CD4-positive, alpha-beta T cell treated with Interleukin-6 at 100 ng/mL for 8 hours (primary cell): ENCODE measurements at regions not wholly inside any gene's neighbourhood (a gene's known extent, or its start where the extent isn't known, plus 50 kb on each side); places are given as distances from the start of the nearest gene placed in this dataset.
"Not testable (repeated sequence)": the region's sequence is repeated elsewhere in the genome, so short reads cannot be mapped to it uniquely, and the experiment has no call there.

Experiments used
- DNase-seq: peaks from one replicate; pipeline ENCODE4 v3.0.0-alpha.2; 2020; ENCODE audit warnings: mixed read lengths, low spot score

GRCh38 chr12:87566918-87567317 lies 462.3 kb downstream of the C12orf50 start:
- not testable (repeated sequence) for DNase-seq

GRCh38 chr12:87556985-87557384 lies 472.2 kb downstream of the C12orf50 start:
- no peak for DNase-seq

GRCh38 chr12:87531213-87531612 lies 498.0 kb downstream of the C12orf50 start:
- DNase-seq = not testable (repeated sequence)

GRCh38 chr12:87529413-87529812 lies 499.8 kb downstream of the C12orf50 start:
- no peak for DNase-seq

- no peak for DNase-seq
Observed at GRCh38 chr12:87520968-87521367, 508.2 kb downstream of the C12orf50 start.

GRCh38 chr12:87518481-87518880 lies 510.7 kb downstream of the C12orf50 start:
- no peak for DNase-seq

- DNase-seq = no peak
Observed at GRCh38 chr12:87518036-87518435, 511.2 kb downstream of the C12orf50 start.

- no peak for DNase-seq
Observed at GRCh38 chr12:87513536-87514280, 515.5 kb downstream of the C12orf50 start.

- no peak for DNase-seq
Observed at GRCh38 chr12:87511371-87511770, 517.8 kb downstream of the C12orf50 start.

- no peak for DNase-seq
Observed at GRCh38 chr12:87509237-87509820, 519.9 kb downstream of the C12orf50 start.

GRCh38 chr12:87491598-87491997 lies 537.6 kb downstream of the C12orf50 start:
- DNase-seq = no peak

GRCh38 chr12:87491089-87491488 lies 538.1 kb downstream of the C12orf50 start:
- no peak for DNase-seq

GRCh38 chr12:87469295-87469694 lies 559.9 kb downstream of the C12orf50 start:
- DNase-seq = no peak

- DNase-seq = no peak
Observed at GRCh38 chr12:87467936-87468335, 561.3 kb downstream of the C12orf50 start.

GRCh38 chr12:87464565-87464964 lies 564.6 kb downstream of the C12orf50 start:
- no peak for DNase-seq

GRCh38 chr12:87444039-87444438 lies 585.2 kb downstream of the C12orf50 start:
- no peak for DNase-seq

- no peak for DNase-seq
Observed at GRCh38 chr12:87441511-87441910, 587.7 kb downstream of the C12orf50 start.

- no peak for DNase-seq
Observed at GRCh38 chr12:87439990-87440827, 589.0 kb downstream of the C12orf50 start.

- DNase-seq = no peak
Observed at GRCh38 chr12:87430444-87430843, 598.8 kb downstream of the C12orf50 start.

- no peak for DNase-seq
Observed at GRCh38 chr12:87428701-87429277, 600.4 kb downstream of the C12orf50 start.

- DNase-seq = no peak
Observed at GRCh38 chr12:87427770-87428169, 601.4 kb downstream of the C12orf50 start.

GRCh38 chr12:87425942-87426554 lies 603.2 kb downstream of the C12orf50 start:
- DNase-seq = no peak
